Mesendoderm (in vitro differentiated cells): ENCODE measurements at regions not wholly inside any gene's neighbourhood (a gene's known extent, or its start where the extent isn't known, plus 50 kb on each side); places are given as distances from the start of the nearest gene placed in this dataset.
"Not testable (repeated sequence)": the region's sequence is repeated elsewhere in the genome, so short reads cannot be mapped to it uniquely, and the experiment has no call there.

Source experiments
- DNase-seq: peaks from one replicate; pipeline ENCODE4 v3.0.0; 2013
- H2AK5ac ChIP-seq: 2 replicates; pipeline ENCODE4 v1.6.1; 2013; ENCODE audit warnings: low read length, inconsistent platforms
- H2BK120ac ChIP-seq: 2 replicates; pipeline ENCODE4 v1.6.1; 2013; ENCODE audit warnings: low read depth, mild to moderate bottlenecking, low read length, moderate library complexity, mixed read lengths
- H2BK15ac ChIP-seq: replicated peaks from 2 replicates; pipeline ENCODE4 v1.6.1; 2013; ENCODE audit warnings: low read depth, mild to moderate bottlenecking, moderate library complexity
- H2BK5ac ChIP-seq: 2 replicates; pipeline ENCODE4 v1.6.1; 2013; ENCODE audit warnings: low read length, inconsistent platforms
- H3K18ac ChIP-seq: 2 replicates; pipeline ENCODE4 v1.6.1; 2013; ENCODE audit warnings: mild to moderate bottlenecking, low read length, mixed read lengths
- H3K23ac ChIP-seq: one replicate; pipeline ENCODE4 v1.6.1; 2013; ENCODE audit warnings: low read length
- H3K27ac ChIP-seq: 2 replicates; pipeline ENCODE4 v1.5.1; 2013; ENCODE audit warnings: low read depth, mild to moderate bottlenecking, inconsistent platforms, low read length, moderate library complexity
- H3K27me3 ChIP-seq: 2 replicates; pipeline ENCODE4 v1.6.1; 2013; ENCODE audit warnings: low read length, control low read depth, mild to moderate bottlenecking, inconsistent platforms; ENCODE audit not compliant: insufficient read depth, poor library complexity
- H3K36me3 ChIP-seq: 2 replicates; pipeline ENCODE4 v1.6.1; 2013; ENCODE audit warnings: low read length, inconsistent platforms; ENCODE audit not compliant: control insufficient read depth, insufficient read depth
- H3K4ac ChIP-seq: one replicate; pipeline ENCODE4 v1.6.1; 2013; ENCODE audit warnings: low read depth, mild to moderate bottlenecking, low read length, moderate library complexity
- H3K4me1 ChIP-seq: 2 replicates; pipeline ENCODE4 v1.6.1; 2013; ENCODE audit warnings: low read depth, low read length, inconsistent platforms; ENCODE audit not compliant: control insufficient read depth
- H3K4me2 ChIP-seq: 2 replicates; pipeline ENCODE4 v1.6.1; 2013; ENCODE audit warnings: low read length
- H3K4me3 ChIP-seq: 2 replicates; pipeline ENCODE4 v1.5.1; 2013; ENCODE audit warnings: mild to moderate bottlenecking, low read length
- H3K56ac ChIP-seq: one replicate; pipeline ENCODE4 v1.6.1; 2013; ENCODE audit warnings: low read length
- H3K79me1 ChIP-seq: 2 replicates; pipeline ENCODE4 v1.6.1; 2013; ENCODE audit warnings: low read length, inconsistent platforms
- H3K79me2 ChIP-seq: 2 replicates; pipeline ENCODE4 v1.6.1; 2013; ENCODE audit warnings: mild to moderate bottlenecking, low read length; ENCODE audit not compliant: control insufficient read depth, insufficient read depth
- H3K9ac ChIP-seq: 2 replicates; pipeline ENCODE4 v1.6.1; 2013; ENCODE audit warnings: low read length, inconsistent platforms
- H4K5ac ChIP-seq: one replicate; pipeline ENCODE4 v1.6.1; 2013; ENCODE audit warnings: low read length
- H4K8ac ChIP-seq: one replicate; pipeline ENCODE4 v1.6.1; 2013; ENCODE audit warnings: low read depth, mild to moderate bottlenecking, control low read depth, low read length, moderate library complexity
- WGBS: extraction: QIAGEN DNeasy Blood & Tissue Kit; methylation state at CpG from one replicate; pipeline ENCODE4 v1.1.7; 2013; ENCODE audit warnings: low lambda C conversion rate, missing lambda C conversion rate; ENCODE audit not compliant: insufficient coverage; ENCODE audit errors: extremely low coverage; 5-methylcytosine and 5-hydroxymethylcytosine counted together

- WGBS: no CpG with 5 or more reads among the region's 1 CpG
- Histone ChIP-seq H3K4me3 (no peak overlapping the region), H3K27me3 (no peaks in the 10 kb centered on the region), H3K23ac (no peak overlapping the region), H3K4ac (no peak overlapping the region), H3K18ac (no peak overlapping the region), H3K56ac (no peak overlapping the region), H3K9ac (no peak overlapping the region), H3K27ac (no peak overlapping the region), H3K79me2 (no peaks in the 10 kb centered on the region), H2BK5ac (no peak overlapping the region), H3K4me2 (no peak overlapping the region), H3K36me3 (no peaks in the 10 kb centered on the region), H2AK5ac (no peak overlapping the region), H2BK120ac (no peak overlapping the region), H4K8ac (no peak overlapping the region), H3K4me1 (no peaks in the 10 kb centered on the region), H3K79me1 (no peaks in the 10 kb centered on the region), H4K5ac (no peak overlapping the region), H2BK15ac (no peak overlapping the region)
- no peak for DNase-seq
Measured at GRCh38 chr2:147420947-147421675, 423.7 kb upstream of the ACVR2A start.

DNA sequence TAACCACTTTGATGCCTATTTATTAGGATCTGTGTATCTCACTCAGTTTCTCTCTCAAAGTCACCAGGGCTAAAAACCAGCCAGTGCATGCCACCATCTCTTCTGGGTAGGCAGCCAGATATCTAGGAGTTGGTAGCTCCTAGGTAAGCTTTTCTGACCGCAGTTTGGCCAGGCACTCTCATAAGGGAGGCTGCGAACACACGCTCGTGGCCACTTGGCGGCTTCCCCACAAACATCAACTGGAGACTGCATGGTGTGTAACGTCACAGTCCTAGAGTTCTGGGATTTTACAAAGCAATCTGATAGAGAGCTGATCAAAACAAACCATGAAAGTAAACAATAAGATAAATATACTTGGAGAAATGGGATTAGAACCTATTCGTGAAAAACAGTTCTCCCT lies 424.3 kb upstream of the ACVR2A start:
- H3K23ac ChIP-seq: no peak overlapping the region
- no peaks in the 10 kb centered on the region for H3K36me3 ChIP-seq
- H3K18ac ChIP-seq: no peak overlapping the region
- no peak overlapping the region for H3K4me3 ChIP-seq
- H2BK5ac ChIP-seq: no peak overlapping the region
- no peaks in the 10 kb centered on the region for H3K4me1 ChIP-seq
- H3K27me3 ChIP-seq: no peaks in the 10 kb centered on the region
- no peak overlapping the region for H2BK15ac ChIP-seq
- WGBS: no CpG with 5 or more reads among the region's 7 CpGs
- no peak overlapping the region for H3K56ac ChIP-seq
- no peak overlapping the region for H3K27ac ChIP-seq
- H2BK120ac ChIP-seq: no peak overlapping the region
- H2AK5ac ChIP-seq: no peak overlapping the region
- no peak overlapping the region for H3K4me2 ChIP-seq
- no peaks in the 10 kb centered on the region for H3K79me1 ChIP-seq
- H4K8ac ChIP-seq: no peak overlapping the region
- no peak overlapping the region for H3K9ac ChIP-seq
- no peaks in the 10 kb centered on the region for H3K79me2 ChIP-seq
- no peak overlapping the region for H4K5ac ChIP-seq
- DNase-seq: peak; percentile 39
- H3K4ac ChIP-seq: no peak overlapping the region

GRCh38 chr2:147416099-147416498 lies 428.7 kb upstream of the ACVR2A start:
- WGBS: no CpG with 5 or more reads among the region's 4 CpGs
- Histone ChIP-seq H2BK120ac (no peak overlapping the region), H3K36me3 (no peaks in the 10 kb centered on the region), H3K79me1 (no peaks in the 10 kb centered on the region), H3K4me2 (no peak overlapping the region), H3K56ac (no peak overlapping the region), H3K18ac (no peak overlapping the region), H2AK5ac (no peak overlapping the region), H3K79me2 (no peaks in the 10 kb centered on the region), H3K4me1 (no peaks in the 10 kb centered on the region), H3K4ac (no peak overlapping the region), H2BK5ac (no peak overlapping the region), H3K9ac (no peak overlapping the region), H4K5ac (no peak overlapping the region), H3K4me3 (no peak overlapping the region), H2BK15ac (no peak overlapping the region), H3K23ac (no peak overlapping the region), H3K27me3 (no peaks in the 10 kb centered on the region), H3K27ac (no peak overlapping the region), H4K8ac (no peak overlapping the region)
- DNase-seq: no peak

DNA sequence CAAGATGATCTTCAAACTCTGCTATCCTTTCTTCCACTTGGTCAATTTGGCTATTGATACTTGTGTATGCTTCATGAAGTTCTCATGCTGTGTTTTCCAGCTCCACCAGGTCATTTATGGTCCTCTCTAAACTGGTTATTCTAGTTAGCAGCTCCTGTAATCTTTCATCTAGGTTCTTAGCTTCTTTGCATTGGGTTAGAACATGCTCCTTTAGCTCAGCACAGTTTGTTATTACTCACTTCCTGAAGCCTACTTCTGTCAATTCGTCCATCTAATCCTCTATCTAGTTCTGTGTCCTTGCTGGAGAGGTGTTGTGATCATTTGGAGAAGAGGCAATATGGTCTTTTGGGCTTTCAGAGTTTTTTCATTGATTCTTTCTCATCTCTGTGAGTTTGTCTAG lies 430.2 kb upstream of the ACVR2A start:
- not testable (repeated sequence) for H4K8ac ChIP-seq, H2BK15ac ChIP-seq, H3K4ac ChIP-seq, H3K27ac ChIP-seq, H4K5ac ChIP-seq, H3K27me3 ChIP-seq, H3K79me1 ChIP-seq, H3K4me2 ChIP-seq, H2BK120ac ChIP-seq, H3K9ac ChIP-seq, H2AK5ac ChIP-seq, H3K79me2 ChIP-seq, H3K4me1 ChIP-seq, H2BK5ac ChIP-seq, H3K4me3 ChIP-seq, H3K23ac ChIP-seq, H3K36me3 ChIP-seq, H3K18ac ChIP-seq, DNase-seq, H3K56ac ChIP-seq
- no CpG with 5 or more reads among the region's 1 CpG for WGBS

DNA sequence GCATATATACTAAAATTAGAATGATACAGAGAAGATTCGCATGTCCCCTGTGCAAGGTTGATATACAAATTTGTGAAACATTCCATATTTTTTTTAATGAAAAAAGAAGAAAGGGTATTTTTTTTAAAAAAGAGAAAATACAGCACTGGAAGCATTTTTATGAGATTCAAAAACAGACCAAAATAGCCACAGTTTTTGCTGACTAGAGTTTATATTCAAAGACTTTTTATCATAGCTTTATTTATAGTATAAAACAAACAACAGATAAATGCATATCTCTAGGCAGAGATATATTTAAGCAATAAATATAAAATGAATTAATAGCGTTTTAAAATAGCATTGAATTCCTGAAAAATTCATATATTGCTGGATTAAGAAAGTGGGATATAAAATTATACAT lies 436.5 kb upstream of the ACVR2A start:
- Histone ChIP-seq H2BK5ac (no peak overlapping the region), H3K27ac (no peak overlapping the region), H3K79me2 (no peaks in the 10 kb centered on the region), H2BK120ac (no peak overlapping the region), H3K4me1 (no peaks in the 10 kb centered on the region), H2BK15ac (no peak overlapping the region), H3K4ac (no peak overlapping the region), H3K18ac (no peak overlapping the region), H3K9ac (no peak overlapping the region), H3K27me3 (no peaks in the 10 kb centered on the region), H3K4me2 (no peak overlapping the region), H4K5ac (no peak overlapping the region), H2AK5ac (no peak overlapping the region), H3K23ac (no peak overlapping the region), H3K79me1 (no peaks in the 10 kb centered on the region), H3K4me3 (no peak overlapping the region), H3K56ac (no peak overlapping the region), H3K36me3 (no peaks in the 10 kb centered on the region), H4K8ac (no peak overlapping the region)
- DNase-seq: no peak
- WGBS: 100% methylated on average over 1 of the region's 2 CpGs

DNA sequence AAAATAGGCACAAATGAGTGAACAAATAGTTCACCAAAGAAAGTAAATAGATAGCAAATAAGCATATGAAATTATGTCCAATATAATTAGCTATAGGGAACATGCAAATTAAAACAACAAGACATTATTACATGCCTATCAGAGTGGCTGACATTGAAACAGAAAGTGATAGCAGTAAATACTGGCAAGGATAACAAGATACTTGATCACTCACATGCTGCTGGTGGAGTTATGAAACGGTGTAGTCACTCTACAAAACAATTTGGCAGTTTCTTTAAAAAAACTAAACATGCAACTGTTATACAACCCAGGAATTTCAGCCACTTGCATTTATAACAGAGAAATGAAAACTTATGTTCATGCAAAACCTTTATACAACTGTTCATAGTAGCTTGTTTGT lies 439.2 kb upstream of the ACVR2A start:
- no peak overlapping the region for H2BK120ac ChIP-seq
- no peak overlapping the region for H4K5ac ChIP-seq
- no peaks in the 10 kb centered on the region for H3K79me2 ChIP-seq
- H3K9ac ChIP-seq: no peak overlapping the region
- no CpG with 5 or more reads among the region's 1 CpG for WGBS
- H3K56ac ChIP-seq: no peak overlapping the region
- no peaks in the 10 kb centered on the region for H3K79me1 ChIP-seq
- no peak overlapping the region for H3K4me3 ChIP-seq
- DNase-seq: no peak
- no peak overlapping the region for H3K27ac ChIP-seq
- no peak overlapping the region for H3K18ac ChIP-seq
- H4K8ac ChIP-seq: no peak overlapping the region
- no peak overlapping the region for H2BK5ac ChIP-seq
- H3K4ac ChIP-seq: no peak overlapping the region
- H3K23ac ChIP-seq: no peak overlapping the region
- H3K36me3 ChIP-seq: no peaks in the 10 kb centered on the region
- no peaks in the 10 kb centered on the region for H3K4me1 ChIP-seq
- H3K4me2 ChIP-seq: no peak overlapping the region
- H2BK15ac ChIP-seq: no peak overlapping the region
- H2AK5ac ChIP-seq: no peak overlapping the region
- no peaks in the 10 kb centered on the region for H3K27me3 ChIP-seq
